T-helper 1 cell treated with Interleukin-12 subunit alpha and Interleukin-12 subunit beta and Interleukin-4 antibody, amounts not matched to agents 30 μg/mL and 1 μg/mL, for 36 hours (primary cell): ENCODE measurements at regions not wholly inside any gene's neighbourhood (a gene's known extent, or its start where the extent isn't known, plus 50 kb on each side); places are given as distances from the start of the nearest gene placed in this dataset.
"Not testable (repeated sequence)": the region's sequence is repeated elsewhere in the genome, so short reads cannot be mapped to it uniquely, and the experiment has no call there.

ENCODE experiments used
- H3K27ac Mint-ChIP-seq: one replicate; pipeline ENCODE4 v1.8.0; 2021; ENCODE audit warnings: mild to moderate bottlenecking, mixed read lengths
- H3K27me3 Mint-ChIP-seq: one replicate; pipeline ENCODE4 v1.8.0; 2021; ENCODE audit warnings: low read depth, mixed read lengths
- H3K36me3 Mint-ChIP-seq: one replicate; pipeline ENCODE4 v1.8.0; 2021; ENCODE audit warnings: low read depth, mixed read lengths
- H3K4me1 Mint-ChIP-seq: one replicate; pipeline ENCODE4 v1.8.0; 2021; ENCODE audit warnings: low read depth, mixed read lengths
- H3K4me3 Mint-ChIP-seq: one replicate; pipeline ENCODE4 v1.8.0; 2021; ENCODE audit warnings: mild to moderate bottlenecking, moderate library complexity, mixed read lengths
- H3K9me3 Mint-ChIP-seq: one replicate; pipeline ENCODE4 v1.8.0; 2021; ENCODE audit warnings: mixed read lengths

DNA sequence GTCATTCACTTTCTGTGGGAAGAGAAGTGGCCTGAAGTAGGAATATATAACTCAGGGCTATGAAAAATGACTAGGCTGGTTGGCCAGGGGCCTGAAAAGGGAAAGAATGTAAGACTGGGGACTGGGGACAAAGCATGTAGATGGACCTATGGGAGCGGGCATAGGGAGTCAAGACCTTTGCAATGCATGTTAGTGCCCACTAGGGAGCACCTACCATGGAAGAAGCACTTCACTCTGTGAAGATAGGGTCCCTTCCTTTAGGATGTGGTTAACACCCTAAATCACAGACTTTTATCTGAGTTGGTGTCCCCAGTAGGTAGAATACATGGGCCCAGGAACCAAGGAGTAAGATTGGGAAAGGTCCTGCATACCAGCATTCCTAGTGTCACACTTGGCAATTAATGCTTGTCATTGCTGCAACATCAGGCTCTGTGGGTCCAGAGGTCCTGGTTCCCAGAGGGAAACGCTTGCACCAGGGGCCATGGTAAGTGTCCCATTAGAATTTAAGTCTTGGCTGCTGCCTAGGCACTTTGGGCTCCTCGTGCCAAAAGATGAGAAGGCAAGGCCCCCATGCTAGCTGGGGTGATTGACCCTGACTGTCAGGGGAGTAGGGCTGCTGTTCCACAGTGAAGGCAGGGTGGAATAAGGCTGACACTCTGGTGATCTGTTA, 79.6 kb downstream of the CRYGS start:
- Mint-ChIP-seq H3K9me3 (no peaks in the 10 kb centered on the region), H3K4me3 (no peak overlapping the region), H3K36me3 (no peaks in the 10 kb centered on the region), H3K4me1 (no peaks in the 10 kb centered on the region), H3K27me3 (peaks cover 4% of the 10 kb centered on the region), H3K27ac (no peak overlapping the region)

DNA sequence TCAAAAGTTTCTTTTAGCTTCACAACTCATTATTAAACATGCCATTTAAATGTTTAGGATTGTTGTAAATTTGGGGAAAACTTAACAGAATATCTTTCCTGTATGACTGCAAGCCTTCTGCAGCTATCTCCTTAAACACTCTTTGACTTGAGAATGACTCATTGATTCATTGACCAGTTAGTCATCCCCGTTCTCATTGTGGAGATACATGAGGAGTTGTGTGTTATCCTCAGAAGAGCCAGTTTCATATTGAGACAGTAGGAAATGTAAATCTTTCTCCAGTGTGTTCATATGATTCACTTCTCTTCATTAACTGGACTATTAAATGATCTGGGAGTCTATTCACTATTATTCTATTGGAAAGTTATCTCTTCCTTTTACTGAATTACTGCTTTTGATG, 83.0 kb downstream of the CRYGS start:
- peaks cover 4% of the 10 kb centered on the region for H3K27me3 Mint-ChIP-seq
- no peaks in the 10 kb centered on the region for H3K9me3 Mint-ChIP-seq

DNA sequence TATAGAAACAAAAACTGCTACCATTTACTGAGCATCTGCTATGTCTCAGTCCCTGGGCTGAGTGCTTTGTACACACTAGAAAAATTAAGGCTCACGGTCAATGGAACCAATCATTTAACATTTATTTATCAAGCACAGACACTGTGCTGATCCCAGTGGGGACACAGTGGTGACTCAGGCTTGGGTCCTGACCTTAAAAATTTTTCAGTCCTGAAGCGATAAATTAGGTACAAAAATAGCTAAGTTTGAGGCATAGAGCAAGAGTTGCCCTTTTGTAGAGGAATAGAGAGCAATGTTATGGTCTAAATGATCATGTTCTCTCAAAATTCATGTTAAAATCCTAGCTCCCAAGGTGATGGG, 85.1 kb downstream of the CRYGS start:
- H3K9me3 Mint-ChIP-seq, result no peaks in the 10 kb centered on the region
- no peak overlapping the region for H3K27ac Mint-ChIP-seq
- H3K4me3 Mint-ChIP-seq, result no peak overlapping the region
- no peaks in the 10 kb centered on the region for H3K4me1 Mint-ChIP-seq
- no peaks in the 10 kb centered on the region for H3K36me3 Mint-ChIP-seq
- peaks cover 4% of the 10 kb centered on the region for H3K27me3 Mint-ChIP-seq

More for the DNA sequence above, 83.0 kb downstream of the CRYGS start:
- Mint-ChIP-seq H3K4me1 (no peaks in the 10 kb centered on the region), H3K27ac (no peak overlapping the region), H3K4me3 (no peak overlapping the region), H3K36me3 (no peaks in the 10 kb centered on the region)

DNA sequence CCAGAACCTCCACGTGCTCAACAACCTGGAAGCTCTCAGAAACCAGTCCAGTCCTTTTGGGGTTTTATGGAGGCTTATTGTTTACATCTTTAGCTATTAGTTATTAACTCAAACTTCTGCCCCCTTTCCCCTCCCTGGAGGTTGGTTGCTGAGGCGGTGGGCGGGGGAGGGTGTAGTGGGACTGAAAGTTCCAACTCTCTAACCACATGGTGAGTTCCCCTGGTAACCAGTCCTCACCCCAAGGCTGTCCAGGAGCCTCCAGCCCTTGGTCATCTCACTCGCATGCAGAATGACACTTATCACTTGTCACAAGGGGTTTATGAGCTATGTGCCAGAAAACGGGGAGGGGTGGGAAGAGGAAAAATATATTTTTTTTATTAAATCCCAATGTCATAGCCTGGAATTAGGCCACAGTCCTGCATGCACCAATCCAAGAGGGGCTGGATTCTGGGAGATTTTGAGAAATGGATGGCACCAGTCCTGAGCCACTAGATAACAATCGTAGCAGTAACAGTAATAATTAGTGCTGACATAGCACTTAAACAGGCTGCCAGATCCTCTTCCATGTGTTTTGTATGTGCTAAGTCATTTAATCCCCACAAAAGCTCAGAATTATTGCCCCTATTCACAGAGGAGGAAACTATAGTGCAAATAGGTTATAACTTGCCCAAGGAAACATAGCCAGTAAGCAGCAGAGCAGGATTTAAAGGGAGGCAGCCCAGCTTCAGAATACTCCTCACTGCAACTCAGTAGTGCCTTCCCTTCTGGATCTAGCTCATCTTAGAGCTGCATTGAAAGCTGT, 85.7 kb downstream of the CRYGS start:
- peaks cover 4% of the 10 kb centered on the region for H3K27me3 Mint-ChIP-seq
- no peaks in the 10 kb centered on the region for H3K36me3 Mint-ChIP-seq
- H3K27ac Mint-ChIP-seq, result no peak overlapping the region
- no peaks in the 10 kb centered on the region for H3K9me3 Mint-ChIP-seq
- H3K4me3 Mint-ChIP-seq, result no peak overlapping the region
- H3K4me1 Mint-ChIP-seq, result no peaks in the 10 kb centered on the region

DNA sequence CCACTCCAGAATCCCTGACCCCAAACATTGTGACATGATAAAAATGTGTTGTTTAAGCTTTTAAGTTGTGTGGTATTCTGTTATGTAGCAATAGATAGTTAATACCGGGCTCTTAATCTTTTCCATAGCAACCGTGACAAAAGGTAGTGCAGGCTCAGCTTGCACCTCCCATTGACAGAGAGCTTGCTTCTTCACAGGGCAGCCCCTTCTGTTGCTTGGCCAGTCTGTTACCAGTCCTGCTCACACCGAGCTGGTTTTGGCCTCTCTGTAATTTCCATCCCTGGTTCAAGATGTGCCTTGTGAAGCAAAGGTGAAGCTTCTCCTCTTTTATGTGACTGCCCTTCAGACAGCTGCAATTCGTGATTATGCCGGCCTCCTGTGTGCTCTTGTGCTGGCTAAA, 86.9 kb downstream of the CRYGS start:
- Mint-ChIP-seq H3K4me3 (no peak overlapping the region), H3K36me3 (no peaks in the 10 kb centered on the region), H3K9me3 (no peaks in the 10 kb centered on the region), H3K4me1 (no peaks in the 10 kb centered on the region), H3K27me3 (peaks cover 4% of the 10 kb centered on the region), H3K27ac (no peak overlapping the region)

DNA sequence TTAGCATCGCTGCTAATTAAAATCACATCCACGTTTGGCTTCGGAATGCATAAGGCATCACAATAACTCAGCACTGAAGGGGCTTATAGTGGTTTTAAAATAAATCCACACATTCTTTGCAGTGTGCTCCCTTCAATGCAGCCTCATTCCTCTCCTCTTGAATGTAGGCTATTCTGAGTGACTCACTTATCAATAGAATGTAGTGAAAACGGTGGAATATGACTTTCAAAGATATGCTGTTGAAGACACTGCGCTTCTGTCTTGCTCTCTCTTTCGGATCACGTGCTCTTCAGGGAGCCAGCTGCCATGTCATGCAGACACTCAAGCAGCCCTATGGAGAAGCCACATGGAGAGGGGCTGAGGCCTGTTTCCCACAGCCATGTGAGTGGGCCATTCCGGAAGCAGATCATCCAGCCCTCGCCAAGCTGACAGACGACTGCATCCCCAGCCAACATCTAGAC, 87.4 kb downstream of the CRYGS start:
- no peaks in the 10 kb centered on the region for H3K4me1 Mint-ChIP-seq
- H3K9me3 Mint-ChIP-seq, result no peaks in the 10 kb centered on the region
- H3K27me3 Mint-ChIP-seq, result peaks cover 4% of the 10 kb centered on the region
- H3K27ac Mint-ChIP-seq, result no peak overlapping the region
- no peak overlapping the region for H3K4me3 Mint-ChIP-seq
- H3K36me3 Mint-ChIP-seq, result no peaks in the 10 kb centered on the region

DNA sequence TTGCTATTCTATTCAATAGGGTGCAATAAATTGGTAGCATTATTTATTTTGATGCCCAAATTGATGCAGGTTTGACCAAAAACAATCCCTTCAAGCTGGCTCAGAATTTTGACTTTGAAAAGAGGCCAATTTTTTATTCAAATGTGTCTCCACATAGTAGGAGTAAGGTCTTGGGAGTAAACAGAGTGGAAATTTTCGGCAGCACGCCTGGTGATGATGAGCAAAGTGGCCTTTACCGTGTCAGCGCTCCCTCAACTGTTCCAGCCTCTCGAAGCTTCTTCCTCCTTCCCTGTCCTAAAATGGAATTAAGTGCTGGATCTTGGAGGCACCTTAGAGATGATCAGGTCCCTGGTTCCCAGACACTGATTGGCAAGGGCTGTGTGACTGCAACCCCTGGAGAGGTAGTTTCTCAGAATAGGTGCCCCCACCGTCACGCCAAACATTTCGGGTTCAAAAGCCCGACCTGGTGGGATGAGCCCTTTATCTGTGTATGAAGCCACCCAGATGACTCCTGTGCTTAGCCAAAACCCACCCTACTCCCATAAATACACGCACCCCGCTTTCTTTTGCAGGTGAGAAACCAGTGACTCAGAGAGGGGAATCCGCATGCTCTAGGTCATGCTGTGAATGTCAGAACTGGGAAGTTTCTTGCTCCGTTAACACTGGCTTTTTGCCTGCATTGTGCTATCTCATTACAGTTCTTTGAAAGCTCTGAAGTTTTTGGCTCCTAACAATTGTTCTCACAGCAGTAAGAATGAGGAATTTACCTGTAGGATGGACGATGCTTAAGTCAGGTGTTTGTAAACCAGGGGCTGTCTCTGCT, 89.1 kb downstream of the CRYGS start:
- no peak overlapping the region for H3K27ac Mint-ChIP-seq

DNA sequence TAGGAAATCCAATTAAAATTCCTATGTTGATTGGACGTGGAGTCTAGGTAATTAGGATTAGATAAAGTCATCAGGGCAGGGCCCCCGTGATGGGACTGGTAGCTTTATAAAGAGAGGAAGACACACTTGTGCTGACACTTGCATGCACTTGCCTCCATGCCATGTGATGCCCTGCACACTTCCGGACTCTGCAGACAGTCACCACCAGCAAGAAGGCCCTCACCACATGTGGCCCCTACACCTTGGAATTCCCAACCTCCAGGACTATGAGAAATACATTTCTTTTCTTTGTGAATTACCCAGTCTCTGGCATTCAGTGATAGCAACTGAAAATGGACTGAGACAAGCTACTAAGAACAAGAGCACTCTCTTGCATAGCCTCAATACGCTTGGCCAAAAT, 90.6 kb downstream of the CRYGS start:
- H3K27me3 Mint-ChIP-seq, result no peaks in the 10 kb centered on the region
- H3K4me1 Mint-ChIP-seq, result no peaks in the 10 kb centered on the region
- no peak overlapping the region for H3K27ac Mint-ChIP-seq
- no peaks in the 10 kb centered on the region for H3K36me3 Mint-ChIP-seq
- no peaks in the 10 kb centered on the region for H3K9me3 Mint-ChIP-seq
- H3K4me3 Mint-ChIP-seq, result no peak overlapping the region

More for the DNA sequence above, 89.1 kb downstream of the CRYGS start:
- H3K36me3 Mint-ChIP-seq, result no peaks in the 10 kb centered on the region
- no peak overlapping the region for H3K4me3 Mint-ChIP-seq
- H3K9me3 Mint-ChIP-seq, result no peaks in the 10 kb centered on the region
- H3K27me3 Mint-ChIP-seq, result peaks cover 1% of the 10 kb centered on the region
- no peaks in the 10 kb centered on the region for H3K4me1 Mint-ChIP-seq

DNA sequence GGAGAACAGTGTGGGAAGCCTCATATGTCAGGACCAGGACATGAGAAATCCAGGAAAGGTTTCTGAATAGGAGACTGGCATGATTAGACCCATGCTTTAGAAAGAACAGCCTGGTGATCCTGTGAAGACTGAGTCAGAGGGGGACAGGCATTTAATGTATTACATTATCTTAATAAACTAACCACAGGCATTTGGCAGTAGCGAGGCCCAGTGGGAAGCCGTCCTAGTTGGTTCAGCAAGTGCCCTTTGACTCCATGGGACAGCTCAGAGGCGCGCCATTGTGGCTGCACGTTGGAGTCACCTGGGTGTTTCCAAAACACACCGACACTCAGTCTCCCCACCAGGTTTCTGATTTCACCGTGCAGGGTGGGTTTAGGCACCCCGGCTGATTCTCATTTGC, 90.5 kb upstream of the DGKG start:
- Mint-ChIP-seq H3K4me3 (no peak overlapping the region), H3K4me1 (no peaks in the 10 kb centered on the region), H3K36me3 (no peaks in the 10 kb centered on the region), H3K9me3 (no peaks in the 10 kb centered on the region), H3K27ac (no peak overlapping the region), H3K27me3 (no peaks in the 10 kb centered on the region)

DNA sequence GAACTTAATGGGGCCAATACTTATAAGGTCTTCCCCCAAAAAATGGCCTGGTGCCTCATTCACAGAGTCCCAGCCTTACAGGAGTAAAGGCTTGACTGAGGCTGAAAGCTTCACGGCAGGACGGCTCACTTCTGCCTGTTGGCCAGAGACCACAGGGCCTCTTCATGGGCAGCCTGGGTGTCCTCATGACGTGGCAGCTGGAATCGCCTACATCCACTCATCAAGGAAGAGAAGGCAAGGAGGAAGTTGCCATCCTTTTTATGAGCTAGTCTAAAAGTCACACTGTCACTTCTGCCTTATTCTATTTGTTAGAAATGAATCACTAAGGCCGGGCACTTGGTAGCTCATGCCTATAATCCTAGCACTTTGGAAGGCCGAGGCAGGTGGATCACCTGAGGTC, 89.3 kb upstream of the DGKG start:
- Mint-ChIP-seq H3K9me3 (no peaks in the 10 kb centered on the region), H3K36me3 (no peaks in the 10 kb centered on the region), H3K4me3 (no peak overlapping the region), H3K27ac (no peak overlapping the region), H3K4me1 (no peaks in the 10 kb centered on the region), H3K27me3 (peaks cover 9% of the 10 kb centered on the region)

DNA sequence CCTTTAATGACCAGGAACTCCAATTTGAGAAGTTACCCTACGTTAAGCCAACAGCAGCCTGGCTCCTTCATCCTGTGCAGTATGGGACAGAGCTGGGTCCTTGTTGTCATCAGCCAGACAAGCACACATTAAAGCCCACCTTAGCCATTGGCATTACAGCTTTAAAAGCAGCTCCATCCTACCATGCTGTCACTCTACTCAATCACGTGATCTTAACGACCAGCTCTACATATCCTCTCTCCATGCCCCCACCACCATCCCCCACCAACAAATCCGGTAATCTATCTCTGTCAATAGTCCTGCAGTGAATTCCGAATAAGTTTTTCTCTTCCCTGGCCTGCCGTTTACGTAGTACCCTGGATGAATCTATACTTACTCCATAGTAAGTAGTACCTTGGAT, 82.9 kb upstream of the DGKG start:
- Mint-ChIP-seq H3K4me3 (no peak overlapping the region), H3K9me3 (no peaks in the 10 kb centered on the region), H3K27me3 (peaks cover 9% of the 10 kb centered on the region), H3K36me3 (no peaks in the 10 kb centered on the region), H3K27ac (no peak overlapping the region), H3K4me1 (no peaks in the 10 kb centered on the region)

DNA sequence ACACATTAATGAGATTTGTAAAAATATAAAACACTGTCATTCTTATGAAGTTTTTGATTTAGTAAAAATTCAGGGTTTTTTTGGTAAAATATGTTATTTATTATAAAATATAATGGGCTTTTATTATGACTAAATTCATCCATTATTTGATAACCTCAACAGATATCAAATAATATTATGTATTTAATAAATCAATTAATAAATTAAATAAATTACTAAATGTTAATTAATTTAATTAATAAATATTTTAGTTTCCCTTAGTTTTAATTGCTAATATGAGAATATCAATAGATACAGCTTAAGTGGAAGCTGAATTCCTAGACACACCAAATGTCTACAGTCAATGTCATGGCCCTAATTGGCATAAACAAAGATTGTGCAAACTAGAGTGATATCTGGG, 82.3 kb upstream of the DGKG start:
- Mint-ChIP-seq H3K27me3 (peaks cover 9% of the 10 kb centered on the region), H3K9me3 (no peaks in the 10 kb centered on the region), H3K27ac (no peak overlapping the region), H3K36me3 (no peaks in the 10 kb centered on the region), H3K4me1 (no peaks in the 10 kb centered on the region), H3K4me3 (no peak overlapping the region)

DNA sequence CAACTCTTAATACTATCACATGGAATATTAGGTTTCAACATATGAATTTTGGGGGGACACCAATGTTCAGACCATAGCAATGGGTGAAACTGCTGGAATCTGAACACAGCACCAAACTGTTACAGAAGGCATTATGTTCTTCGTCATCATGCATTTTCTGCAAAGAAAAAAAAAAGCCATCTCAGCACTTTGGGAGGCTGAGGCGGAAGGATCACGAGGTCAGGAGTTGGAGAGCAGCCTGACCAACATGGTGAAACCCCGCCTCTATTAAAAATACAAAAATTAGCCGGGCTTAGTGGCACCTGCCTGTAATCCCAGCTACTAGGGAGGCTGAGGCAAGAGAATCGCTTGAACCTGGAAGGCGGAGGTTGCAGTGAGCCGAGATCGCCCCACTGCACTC, 80.9 kb upstream of the DGKG start:
- H3K9me3 Mint-ChIP-seq, H3K27ac Mint-ChIP-seq, H3K36me3 Mint-ChIP-seq, H3K4me1 Mint-ChIP-seq, H3K27me3 Mint-ChIP-seq, H3K4me3 Mint-ChIP-seq: not testable (repeated sequence)

DNA sequence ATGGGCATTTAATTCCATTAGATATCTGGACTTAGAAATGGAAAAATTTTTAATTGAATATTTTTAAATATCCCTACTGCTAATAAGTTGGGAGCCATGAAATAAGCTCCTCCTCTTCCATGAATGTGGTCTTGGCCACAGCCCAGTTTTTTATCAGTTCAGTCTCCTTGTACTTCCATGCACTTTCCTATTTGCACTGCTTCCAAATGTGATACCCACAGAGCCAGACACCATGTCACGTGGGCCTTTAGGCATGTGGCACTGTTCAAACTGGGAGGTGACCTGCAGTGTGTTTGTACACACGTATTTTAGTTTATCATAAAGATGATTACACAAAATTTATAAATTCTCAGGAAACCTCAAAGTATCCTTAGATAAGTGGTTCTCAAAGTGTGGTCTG, 80.1 kb upstream of the DGKG start:
- Mint-ChIP-seq H3K4me3 (no peak overlapping the region), H3K4me1 (no peaks in the 10 kb centered on the region), H3K9me3 (no peaks in the 10 kb centered on the region), H3K27me3 (peaks cover 7% of the 10 kb centered on the region), H3K27ac (no peak overlapping the region), H3K36me3 (no peaks in the 10 kb centered on the region)

DNA sequence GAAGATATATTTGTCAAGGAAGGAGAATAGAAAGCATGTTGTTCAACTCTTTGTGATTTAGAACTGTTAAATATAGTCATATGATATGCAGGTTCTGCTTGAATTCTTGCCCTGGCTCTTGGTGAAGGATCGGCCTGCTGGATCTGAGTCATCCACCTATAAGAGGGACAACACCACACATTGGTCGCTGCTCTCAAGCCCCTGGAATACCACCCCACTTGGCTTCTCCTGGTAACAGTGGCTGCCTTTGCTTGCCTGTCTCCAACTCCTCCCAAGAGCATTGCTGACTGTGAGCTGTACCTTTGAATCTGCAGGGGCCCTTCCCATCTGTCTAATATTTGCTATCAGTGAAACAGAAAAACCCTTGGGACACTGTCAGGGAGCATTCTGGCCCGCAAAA, 78.9 kb upstream of the DGKG start:
- Mint-ChIP-seq H3K4me1 (no peaks in the 10 kb centered on the region), H3K27me3 (no peaks in the 10 kb centered on the region)

More for the DNA sequence above, 78.9 kb upstream of the DGKG start:
- Mint-ChIP-seq H3K27ac (no peak overlapping the region), H3K36me3 (no peaks in the 10 kb centered on the region), H3K4me3 (no peak overlapping the region), H3K9me3 (no peaks in the 10 kb centered on the region)
